ENCODE measurements at regions not wholly inside any gene's neighbourhood (a gene's known extent, or its start where the extent isn't known, plus 50 kb on each side); places are given as distances from the start of the nearest gene placed in this dataset.

- H2AFZ ChIP-seq (ENCODE audit: control insufficient read depth, low read depth, low read length) = no peak overlapping the region
- no peaks in the 10 kb centered on the region for H4K20me1 ChIP-seq (ENCODE audit: control insufficient read depth, insufficient read depth)
- no peaks in the 10 kb centered on the region for H3K36me3 ChIP-seq (ENCODE audit: control insufficient read depth in 2 of 2, insufficient read depth in 2 of 2, low read length in 1 of 2)
- SMC1A ChIA-PET (ENCODE audit: uncharacterized antibody, unreplicated experiment) = interaction anchor here (0.6 to 4.7 kb wide), 17 partner anchors 10 to 382 kb away, joined by 3 to 36 read pairs (median 5); no protein-coding TSS in a partner anchor
- H3K4me1 ChIP-seq (ENCODE audit: control insufficient read depth, insufficient read depth, low read length) = no peaks in the 10 kb centered on the region
- H3K4me3 ChIP-seq = no peak overlapping the region
- no peaks in the 10 kb centered on the region for H3K9me3 ChIP-seq (replicated peaks; ENCODE audit: control insufficient read depth, insufficient read depth, low read length)
- no TSS peak for BruUV-seq (replicated peaks)
- FAIRE-seq = no peak
- no peak overlapping the region for H3K9ac ChIP-seq (ENCODE audit: control insufficient read depth, insufficient read depth, low read length)
- peak; percentile 38; the same call in 2 of the 3 replicates for ATAC-seq
- no peak overlapping the region for H3K4me2 ChIP-seq (ENCODE audit: control insufficient read depth, insufficient read depth)
- POLR2A ChIA-PET = no interaction called here
- 37% methylated on average over 6 of the region's 6 CpGs for WGBS (ENCODE audit: insufficient coverage, insufficient replicate concordance, low lambda C conversion rate, missing lambda C conversion rate)
- in situ Hi-C loops (cut with MboI) = no loop called here
- RAD21 ChIA-PET (ENCODE audit: unreplicated experiment) = interaction anchor here (0.7 to 1.5 kb wide), 14 partner anchors 14 to 266 kb away, joined by 3 to 7 read pairs (median 3); no protein-coding TSS in a partner anchor
- CTCF ChIA-PET = interaction anchor here (0.6 to 4.1 kb wide), 31 partner anchors 9 to 1327 kb away, joined by 3 to 39 read pairs (median 5); no protein-coding TSS in a partner anchor
- no peak for TF ChIP-seq SREBF2 (IDR thresholded peaks at IDR 0.05; ENCODE audit: low read length)
- TF ChIP-seq NR2C2 (IDR thresholded peaks at IDR 0.05; ENCODE audit: borderline replicate concordance, control insufficient read depth, insufficient read length, low read depth) = no peak
- TF ChIP-seq, protein P1, sequence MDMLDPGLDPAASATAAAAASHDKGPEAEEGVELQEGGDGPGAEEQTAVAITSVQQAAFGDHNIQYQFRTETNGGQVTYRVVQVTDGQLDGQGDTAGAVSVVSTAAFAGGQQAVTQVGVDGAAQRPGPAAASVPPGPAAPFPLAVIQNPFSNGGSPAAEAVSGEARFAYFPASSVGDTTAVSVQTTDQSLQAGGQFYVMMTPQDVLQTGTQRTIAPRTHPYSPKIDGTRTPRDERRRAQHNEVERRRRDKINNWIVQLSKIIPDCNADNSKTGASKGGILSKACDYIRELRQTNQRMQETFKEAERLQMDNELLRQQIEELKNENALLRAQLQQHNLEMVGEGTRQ (IDR thresholded peaks at IDR 0.05; ENCODE audit: borderline replicate concordance, low read depth, low read length) = no peak
- no peak for TF ChIP-seq SMARCA5 (IDR thresholded peaks at IDR 0.05)
- TF ChIP-seq EP300 (IDR thresholded peaks at IDR 0.05; ENCODE audit: borderline replicate concordance in 1 of 2, control insufficient read depth in 1 of 2, low read depth in 2 of 2, low read length in 2 of 2) = no peak
- TF ChIP-seq ZBTB11 (CRISPR knock-in tag; IDR thresholded peaks at IDR 0.05) = no peak
- no peak for TF ChIP-seq JUNB (IDR thresholded peaks at IDR 0.05)
- 0 out of 4 replicates have a peak, but pooled peaks cover 0 to 5% of the 10 kb centered on the region in 2 experiments for H3K27me3 ChIP-seq (replicated peaks in 1 of 2; ENCODE audit: control insufficient read depth in 2 of 2, insufficient read depth in 2 of 2, low read length in 1 of 2)
- no peaks in the 10 kb centered on the region for H3K79me2 ChIP-seq (ENCODE audit: control insufficient read depth, insufficient read depth, low read length)
- intact Hi-C loops (cut with micrococcal nuclease; ENCODE audit: unreplicated experiment) = no loop called here
- DNase-seq (ENCODE audit: low read depth, low spot score) = no peak
- H3K27ac ChIP-seq (ENCODE audit: control insufficient read depth, insufficient read depth) = no peak overlapping the region
Observed at GRCh38 chr14:22304326-22304725, 284.7 kb downstream of the DAD1 start.
